ENCODE measurements at regions not wholly inside any gene's neighbourhood (a gene's known extent, or its start where the extent isn't known, plus 50 kb on each side); places are given as distances from the start of the nearest gene placed in this dataset.

- H2AFZ ChIP-seq (ENCODE audit: low read length), result no peak overlapping the region
- H3K4me2 ChIP-seq (ENCODE audit: low read length), result no peak overlapping the region
- ChIA-PET POLR2A (interaction anchor here (1.3 kb wide), 1 partner anchor 14 kb away, joined by 4 read pairs; no protein-coding TSS in a partner anchor), CTCF (ENCODE audit: unreplicated experiment) (no interaction called here)
- no peaks in the 10 kb centered on the region for H3K36me3 ChIP-seq (ENCODE audit: insufficient read depth, low read length)
- H3K9me2 ChIP-seq (ENCODE audit: insufficient read depth, low read length), result no peaks in the 10 kb centered on the region
- no peaks in the 10 kb centered on the region for H3K4me1 ChIP-seq (ENCODE audit: insufficient read depth, low read length, poor library complexity, severe bottlenecking)
- TF ChIP-seq EZH2phosphoT487 (IDR thresholded peaks at IDR 0.05; ENCODE audit: borderline replicate concordance, low read depth, low read length) (no peak), CTCF (conservative IDR thresholded peaks at IDR 0.05; ENCODE audit: low read length) (no peak)
- no peak overlapping the region for H3K27ac ChIP-seq (ENCODE audit: low read depth, low read length, poor library complexity, severe bottlenecking)
- no peaks in the 10 kb centered on the region for H3K9me3 ChIP-seq (ENCODE audit: low read length)
- H3K4me3 ChIP-seq (ENCODE audit: low read depth, low read length, poor library complexity, severe bottlenecking), result no peak overlapping the region
- intact Hi-C loops (cut with micrococcal nuclease; ENCODE audit: unreplicated experiment), result no loop called here
- H4K20me1 ChIP-seq (ENCODE audit: insufficient read depth, low read length), result no peaks in the 10 kb centered on the region
- no peak for DNase-seq (ENCODE audit: low spot score)
- H3K79me2 ChIP-seq (ENCODE audit: insufficient read depth, low read depth, low read length), result no peaks in the 10 kb centered on the region
- no TSS peak for BruUV-seq (replicated peaks)
Observed at GRCh38 chr1:87981810-87982209, 653.1 kb downstream of the LMO4 start.

GRCh38 chr1:87983841-87984240 is 655.2 kb downstream of the LMO4 start:
- ChIA-PET POLR2A (interaction anchor here (0.8 kb wide), 1 partner anchor 42 kb away, joined by 3 read pairs; no protein-coding TSS in a partner anchor), CTCF (ENCODE audit: unreplicated experiment) (no interaction called here)
- H3K9me2 ChIP-seq (ENCODE audit: insufficient read depth, low read length), result no peaks in the 10 kb centered on the region
- no peaks in the 10 kb centered on the region for H3K79me2 ChIP-seq (ENCODE audit: insufficient read depth, low read depth, low read length)
- no peak for DNase-seq (ENCODE audit: low spot score)
- no peaks in the 10 kb centered on the region for H3K36me3 ChIP-seq (ENCODE audit: insufficient read depth, low read length)
- no peak overlapping the region for H3K4me2 ChIP-seq (ENCODE audit: low read length)
- BruUV-seq (replicated peaks), result no TSS peak
- no peaks in the 10 kb centered on the region for H4K20me1 ChIP-seq (ENCODE audit: insufficient read depth, low read length)
- H3K4me1 ChIP-seq (ENCODE audit: insufficient read depth, low read length, poor library complexity, severe bottlenecking), result no peaks in the 10 kb centered on the region
- no peak for TF ChIP-seq CTCF (conservative IDR thresholded peaks at IDR 0.05; ENCODE audit: low read length)
- no peak for TF ChIP-seq EZH2phosphoT487 (IDR thresholded peaks at IDR 0.05; ENCODE audit: borderline replicate concordance, low read depth, low read length)
- no peak overlapping the region for H2AFZ ChIP-seq (ENCODE audit: low read length)
- H3K27ac ChIP-seq (ENCODE audit: low read depth, low read length, poor library complexity, severe bottlenecking), result no peak overlapping the region
- no peaks in the 10 kb centered on the region for H3K9me3 ChIP-seq (ENCODE audit: low read length)
- H3K4me3 ChIP-seq (ENCODE audit: low read depth, low read length, poor library complexity, severe bottlenecking), result no peak overlapping the region
- intact Hi-C loops (cut with micrococcal nuclease; ENCODE audit: unreplicated experiment), result no loop called here

GRCh38 chr1:87985071-87985470 is 656.4 kb downstream of the LMO4 start:
- Histone ChIP-seq H2AFZ (ENCODE audit: low read length) (no peak overlapping the region), H3K36me3 (ENCODE audit: insufficient read depth, low read length) (no peaks in the 10 kb centered on the region), H3K4me2 (ENCODE audit: low read length) (no peak overlapping the region), H3K9me3 (ENCODE audit: low read length) (no peaks in the 10 kb centered on the region), H3K9me2 (ENCODE audit: insufficient read depth, low read length) (no peaks in the 10 kb centered on the region), H3K27ac (ENCODE audit: low read depth, low read length, poor library complexity, severe bottlenecking) (no peak overlapping the region), H3K4me1 (ENCODE audit: insufficient read depth, low read length, poor library complexity, severe bottlenecking) (no peaks in the 10 kb centered on the region), H3K79me2 (ENCODE audit: insufficient read depth, low read depth, low read length) (no peaks in the 10 kb centered on the region), H4K20me1 (ENCODE audit: insufficient read depth, low read length) (no peaks in the 10 kb centered on the region), H3K4me3 (ENCODE audit: low read depth, low read length, poor library complexity, severe bottlenecking) (no peak overlapping the region)
- BruUV-seq (replicated peaks), result no TSS peak
- intact Hi-C loops (cut with micrococcal nuclease; ENCODE audit: unreplicated experiment), result no loop called here
- DNase-seq (ENCODE audit: low spot score), result no peak
- TF ChIP-seq CTCF (conservative IDR thresholded peaks at IDR 0.05; ENCODE audit: low read length), result no peak
- no peak for TF ChIP-seq EZH2phosphoT487 (IDR thresholded peaks at IDR 0.05; ENCODE audit: borderline replicate concordance, low read depth, low read length)
- POLR2A ChIA-PET, result interaction anchor here (0.6 kb wide), 1 partner anchor 818 kb away, joined by 3 read pairs; no protein-coding TSS in a partner anchor
- CTCF ChIA-PET (ENCODE audit: unreplicated experiment), result no interaction called here

All from OCI-LY7 (cell line).